Fibroblast of lung (primary cell): ENCODE measurements at regions not wholly inside any gene's neighbourhood (a gene's known extent, or its start where the extent isn't known, plus 50 kb on each side); places are given as distances from the start of the nearest gene placed in this dataset.
A peak's percentile ranks its signal among the peaks of the same experiment; 100 is the strongest.

ENCODE experiments used
- DNase-seq, 2 donors: peaks; one replicate each; pipeline versions ENCODE4 v3.0.0 to v3.0.0-alpha.2; 2010; ENCODE audit warnings: low read depth in 2 of 2
- H2AFZ ChIP-seq: 2 replicates; pipeline ENCODE4 v1.5.1; 2012; ENCODE audit warnings: low read length, control low read depth, inconsistent platforms
- H3K27ac ChIP-seq: 2 replicates; pipeline ENCODE4 v1.5.1; 2011; ENCODE audit warnings: low read length, control low read depth; ENCODE audit not compliant: insufficient read depth
- H3K27me3 ChIP-seq: 2 replicates; pipeline ENCODE4 v1.5.1; 2011; ENCODE audit warnings: mild to moderate bottlenecking, low read length; ENCODE audit not compliant: control insufficient read depth, insufficient read depth
- H3K36me3 ChIP-seq: 2 replicates; pipeline ENCODE4 v1.5.1; 2011; ENCODE audit warnings: low read length; ENCODE audit not compliant: control insufficient read depth, insufficient read depth
- H3K4me1 ChIP-seq: 2 replicates; pipeline ENCODE4 v1.5.1; 2011; ENCODE audit warnings: low read length; ENCODE audit not compliant: control insufficient read depth, insufficient read depth; ENCODE audit errors: extremely low read depth
- H3K4me2 ChIP-seq: 2 replicates; pipeline ENCODE4 v1.5.1; 2011; ENCODE audit warnings: low read length, control low read depth; ENCODE audit not compliant: insufficient read depth; ENCODE audit errors: extremely low read depth
- H3K4me3 ChIP-seq, 4 experiments: fragments of 200-600 bp in 1 of 4; sonication (generic) in 1 of 4; replicated peaks in 1 of 4; 2 replicates each; pipeline ENCODE4 v1.5.1; 2011 to 2016; ENCODE audit warnings: low read length in 4 of 4, low read depth in 3 of 4, mild to moderate bottlenecking in 3 of 4, control low read depth in 2 of 4, inconsistent platforms in 1 of 4, mixed read lengths in 1 of 4; ENCODE audit not compliant: insufficient read depth in 1 of 4; ENCODE audit errors: control extremely low read depth in 1 of 4
- H3K79me2 ChIP-seq: 2 replicates; pipeline ENCODE4 v1.5.1; 2012; ENCODE audit warnings: mild to moderate bottlenecking, low read length, inconsistent platforms; ENCODE audit not compliant: control insufficient read depth, insufficient read depth
- H3K9ac ChIP-seq: 2 replicates; pipeline ENCODE4 v1.5.1; 2011; ENCODE audit warnings: mild to moderate bottlenecking, low read length, control low read depth; ENCODE audit not compliant: insufficient read depth
- H3K9me3 ChIP-seq: 2 replicates; pipeline ENCODE4 v1.5.1; 2012; ENCODE audit warnings: low read depth, low read length; ENCODE audit not compliant: control insufficient read depth, insufficient read depth
- H4K20me1 ChIP-seq: 2 replicates; pipeline ENCODE4 v1.5.1; 2011; ENCODE audit warnings: low read length; ENCODE audit not compliant: control insufficient read depth, insufficient read depth; ENCODE audit errors: extremely low read depth
- EZH2 ChIP-seq: IDR thresholded peaks from 2 replicates; pipeline ENCODE4 v1.5.1; 2012; ENCODE audit warnings: low read length, control low read depth, mild to moderate bottlenecking; ENCODE audit errors: missing control alignments
- TF ChIP-seq, protein P1 (sequence below), 2 donors: IDR thresholded peaks in 1 of 2; conservative IDR thresholded peaks in 1 of 2; 1 replicate in 1 of 2; 2 replicates in 1 of 2; pipeline ENCODE4 v1.5.1; 2011 to 2012; ENCODE audit warnings: low read length in 2 of 2, control low read depth in 1 of 2, inconsistent platforms in 1 of 2, low read depth in 1 of 2, mild to moderate bottlenecking in 1 of 2

DNA sequence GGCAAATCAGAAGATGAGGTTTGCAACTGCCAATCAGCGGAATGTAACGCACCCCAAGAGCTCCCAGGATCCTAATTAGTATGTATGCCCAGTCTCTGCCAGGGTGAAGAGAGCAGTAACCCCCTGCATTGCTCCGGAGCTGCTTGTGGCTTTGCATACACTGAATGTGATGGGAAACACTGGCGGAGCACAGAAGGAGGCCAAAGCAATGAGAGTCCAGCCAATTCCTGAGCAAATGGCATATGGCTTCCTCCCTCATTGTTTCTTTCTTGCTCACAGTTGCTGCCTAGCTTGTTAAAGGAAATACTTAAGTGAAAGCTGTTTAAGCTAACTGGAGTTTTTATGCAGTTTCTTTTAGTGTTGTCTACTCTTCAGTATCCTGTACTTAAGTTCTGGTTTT, 343.5 kb upstream of the NT5C1B start:
- no peak overlapping the region for H3K4me3 ChIP-seq
- TF ChIP-seq EZH2, result no peak
- TF ChIP-seq, protein P1, sequence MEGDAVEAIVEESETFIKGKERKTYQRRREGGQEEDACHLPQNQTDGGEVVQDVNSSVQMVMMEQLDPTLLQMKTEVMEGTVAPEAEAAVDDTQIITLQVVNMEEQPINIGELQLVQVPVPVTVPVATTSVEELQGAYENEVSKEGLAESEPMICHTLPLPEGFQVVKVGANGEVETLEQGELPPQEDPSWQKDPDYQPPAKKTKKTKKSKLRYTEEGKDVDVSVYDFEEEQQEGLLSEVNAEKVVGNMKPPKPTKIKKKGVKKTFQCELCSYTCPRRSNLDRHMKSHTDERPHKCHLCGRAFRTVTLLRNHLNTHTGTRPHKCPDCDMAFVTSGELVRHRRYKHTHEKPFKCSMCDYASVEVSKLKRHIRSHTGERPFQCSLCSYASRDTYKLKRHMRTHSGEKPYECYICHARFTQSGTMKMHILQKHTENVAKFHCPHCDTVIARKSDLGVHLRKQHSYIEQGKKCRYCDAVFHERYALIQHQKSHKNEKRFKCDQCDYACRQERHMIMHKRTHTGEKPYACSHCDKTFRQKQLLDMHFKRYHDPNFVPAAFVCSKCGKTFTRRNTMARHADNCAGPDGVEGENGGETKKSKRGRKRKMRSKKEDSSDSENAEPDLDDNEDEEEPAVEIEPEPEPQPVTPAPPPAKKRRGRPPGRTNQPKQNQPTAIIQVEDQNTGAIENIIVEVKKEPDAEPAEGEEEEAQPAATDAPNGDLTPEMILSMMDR (conservative IDR thresholded peaks at IDR 0.05 in 1 of 2, IDR thresholded peaks at IDR 0.05 in 1 of 2; ENCODE audit: low read depth in 1 of 2, low read length in 2 of 2), result no peak
- H2AFZ ChIP-seq, result no peak overlapping the region
- no peak overlapping the region for H3K27ac ChIP-seq
- no peaks in the 10 kb centered on the region for H3K79me2 ChIP-seq
- no peaks in the 10 kb centered on the region for H3K4me1 ChIP-seq
- no peaks in the 10 kb centered on the region for H4K20me1 ChIP-seq
- H3K4me2 ChIP-seq, result no peak overlapping the region
- H3K36me3 ChIP-seq, result no peaks in the 10 kb centered on the region
- peak in 1 of 2 donors; percentile 65 for DNase-seq
- no peak overlapping the region for H3K9ac ChIP-seq
- H3K27me3 ChIP-seq, result no peaks in the 10 kb centered on the region
- H3K9me3 ChIP-seq, result no peaks in the 10 kb centered on the region

DNA sequence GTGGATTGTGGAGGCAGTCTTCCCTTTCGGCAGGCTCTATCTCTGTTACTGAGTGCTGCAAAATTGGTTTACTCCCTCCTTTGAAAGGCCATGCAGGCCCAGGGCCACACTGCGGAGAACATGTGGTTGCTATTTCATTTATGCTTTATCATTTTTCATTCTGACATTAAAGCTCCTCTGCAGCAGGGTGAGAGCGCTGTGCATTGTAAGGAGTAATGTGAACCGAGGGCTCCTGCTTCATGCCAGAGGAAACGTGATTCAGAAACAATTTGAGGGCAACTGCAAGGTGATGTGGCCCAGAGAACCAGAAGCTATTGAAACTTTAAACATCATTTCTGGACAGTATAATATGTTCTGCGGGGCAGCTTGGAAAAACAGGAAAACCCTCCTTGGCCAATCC, 341.6 kb upstream of the NT5C1B start:
- Histone ChIP-seq H3K27ac (no peak overlapping the region), H4K20me1 (no peaks in the 10 kb centered on the region), H3K79me2 (no peaks in the 10 kb centered on the region), H3K36me3 (no peaks in the 10 kb centered on the region), H3K4me1 (no peaks in the 10 kb centered on the region), H3K9ac (no peak overlapping the region), H3K4me2 (no peak overlapping the region), H3K9me3 (no peaks in the 10 kb centered on the region), H3K27me3 (no peaks in the 10 kb centered on the region), H2AFZ (no peak overlapping the region), H3K4me3 (no peak overlapping the region)
- DNase-seq, result peak; percentile 43 to 72
- TF ChIP-seq EZH2, result no peak
- TF ChIP-seq, protein P1 (conservative IDR thresholded peaks at IDR 0.05 in 1 of 2, IDR thresholded peaks at IDR 0.05 in 1 of 2; ENCODE audit: low read depth in 1 of 2, low read length in 2 of 2), result no peak

DNA sequence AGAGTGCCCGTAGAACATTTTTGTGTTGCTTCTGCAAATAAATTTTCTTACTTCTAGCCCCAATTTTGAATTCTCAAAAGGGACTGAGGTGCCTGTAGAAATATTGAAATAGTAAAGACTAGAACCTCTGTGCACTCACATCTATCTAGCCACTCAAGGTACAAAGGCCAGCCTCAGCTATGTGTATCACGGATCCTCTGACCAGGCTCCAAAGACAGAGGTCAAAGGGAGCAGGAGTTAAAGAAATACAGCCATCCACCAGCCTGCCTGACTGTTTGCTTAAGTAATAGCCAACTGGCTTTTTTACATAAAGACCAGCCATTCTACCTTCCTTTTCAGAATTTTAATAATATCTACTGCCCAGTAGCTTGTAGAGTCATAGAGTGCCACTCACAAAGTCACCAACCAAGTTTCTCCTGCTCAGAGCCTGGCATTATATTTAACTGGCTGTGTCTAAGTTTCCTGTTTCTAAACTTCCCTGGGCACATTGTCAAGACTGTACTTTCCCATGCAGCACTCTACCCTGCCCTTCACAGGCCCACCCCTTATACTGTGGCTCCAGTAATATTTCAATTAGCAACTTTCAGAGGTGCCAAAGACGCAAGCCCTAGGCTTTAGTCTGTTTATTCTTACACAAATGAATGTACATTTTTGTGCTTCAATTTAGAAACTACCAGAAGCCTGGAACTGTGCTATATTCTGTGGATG, 338.3 kb upstream of the NT5C1B start:
- H3K4me1 ChIP-seq, result peaks cover 10% of the 10 kb centered on the region
- no peak for DNase-seq
- no peaks in the 10 kb centered on the region for H4K20me1 ChIP-seq
- no peak overlapping the region for H3K4me2 ChIP-seq
- no peak overlapping the region for H3K27ac ChIP-seq
- no peak overlapping the region for H3K9ac ChIP-seq
- no peak for TF ChIP-seq EZH2
- TF ChIP-seq, protein P1 (conservative IDR thresholded peaks at IDR 0.05 in 1 of 2, IDR thresholded peaks at IDR 0.05 in 1 of 2; ENCODE audit: low read depth in 1 of 2, low read length in 2 of 2), result no peak
- H3K79me2 ChIP-seq, result no peaks in the 10 kb centered on the region
- H3K36me3 ChIP-seq, result no peaks in the 10 kb centered on the region
- H3K9me3 ChIP-seq, result no peaks in the 10 kb centered on the region
- no peak overlapping the region for H2AFZ ChIP-seq
- no peak overlapping the region for H3K4me3 ChIP-seq
- no peaks in the 10 kb centered on the region for H3K27me3 ChIP-seq
